PC-3 (cell line): ENCODE measurements at regions not wholly inside any gene's neighbourhood (a gene's known extent, or its start where the extent isn't known, plus 50 kb on each side); places are given as distances from the start of the nearest gene placed in this dataset.

ENCODE experiments used
- ATAC-seq: fragments of 200-7000 bp; cut with Tn5 transposase; 2 replicates; pipeline ENCODE4 v1.9.1; 2020; ENCODE audit warnings: mild to moderate bottlenecking, moderate library complexity
- BruUV-seq: library from RNA; stranded (reverse); fragments of 400-500 nt; replicated peaks from 2 replicates; lab custom pipeline; 2021; lab: Mats Ljungman, UMichigan
- CTCF ChIA-PET: fragments of 300-600 bp; sonication (Branson Sonifier 250); formaldehyde crosslinking; loops from one replicate; lab custom pipeline; 2022; ENCODE audit warnings: antibody characterized with exemption; lab: Charles Lee
- POLR2A ChIA-PET: fragments of 300-600 bp; sonication (Branson Sonifier 250); formaldehyde crosslinking; loops from one replicate; lab custom pipeline; 2022; ENCODE audit warnings: antibody characterized with exemption; ENCODE audit not compliant: unreplicated experiment; lab: Charles Lee
- DNase-seq: peaks from one replicate; pipeline ENCODE4 v3.0.0-alpha.2; 2015
- H2AFZ ChIP-seq: fragments of 300-600 bp; sonication (generic); 2 replicates; pipeline ENCODE4 v1.6.0; 2016; ENCODE audit warnings: antibody characterized with exemption, low read length
- H3F3A ChIP-seq: fragments of 300-600 bp; sonication (generic); one replicate; pipeline ENCODE4 v1.6.0; 2017; ENCODE audit warnings: antibody characterized with exemption, low read length, control low read depth, mild to moderate bottlenecking; ENCODE audit not compliant: unreplicated experiment
- H3K27ac ChIP-seq: fragments of 300-600 bp; sonication (generic); 2 replicates; pipeline ENCODE4 v1.5.1; 2016; ENCODE audit warnings: mild to moderate bottlenecking, low read length
- H3K27me3 ChIP-seq: fragments of 300-600 bp; sonication (generic); 2 replicates; pipeline ENCODE4 v1.6.1; 2016; ENCODE audit warnings: low read length, mixed read lengths
- H3K36me3 ChIP-seq: fragments of 300-600 bp; sonication (generic); 2 replicates; pipeline ENCODE4 v1.6.1; 2016; ENCODE audit warnings: low read depth, mixed run types, low read length, mixed read lengths
- H3K4me1 ChIP-seq: fragments of 300-600 bp; sonication (generic); 2 replicates; pipeline ENCODE4 v1.5.1; 2016; ENCODE audit warnings: low read length; ENCODE audit not compliant: insufficient read depth
- H3K4me2 ChIP-seq: fragments of 300-600 bp; sonication (generic); 2 replicates; pipeline ENCODE4 v1.6.0; 2016; ENCODE audit warnings: low read length
- H3K4me3 ChIP-seq: fragments of 300-600 bp; sonication (generic); 2 replicates; pipeline ENCODE4 v1.5.1; 2016; ENCODE audit warnings: mild to moderate bottlenecking, low read length, mixed read lengths
- H3K79me2 ChIP-seq: fragments of 300-600 bp; sonication (generic); 2 replicates; pipeline ENCODE4 v1.6.1; 2017; ENCODE audit warnings: low read length, mixed read lengths
- H3K9ac ChIP-seq: fragments of 300-600 bp; sonication (generic); 2 replicates; pipeline ENCODE4 v1.6.0; 2016; ENCODE audit warnings: mild to moderate bottlenecking, low read length
- H3K9me2 ChIP-seq: fragments of 300-600 bp; sonication (generic); replicated peaks from 2 replicates; pipeline ENCODE4 v1.6.1; 2016; ENCODE audit warnings: mixed run types, low read length, mixed read lengths
- H3K9me3 ChIP-seq: fragments of 300-600 bp; sonication (generic); 2 replicates; pipeline ENCODE4 v1.6.1; 2016; ENCODE audit warnings: low read length, mixed read lengths
- H4K20me1 ChIP-seq: fragments of 300-600 bp; sonication (generic); 2 replicates; pipeline ENCODE4 v1.6.1; 2016; ENCODE audit warnings: low read length, mixed read lengths
- CTCF ChIP-seq: fragments of 300-600 bp; sonication (generic); conservative IDR thresholded peaks from 2 replicates; pipeline ENCODE4 v1.5.1; 2017; ENCODE audit warnings: antibody characterized with exemption, low read depth, mild to moderate bottlenecking, low read length
- EZH2 ChIP-seq: fragments of 300-600 bp; sonication (generic); IDR thresholded peaks from one replicate; pipeline ENCODE4 v1.6.1; 2017; ENCODE audit warnings: antibody characterized with exemption, mild to moderate bottlenecking, low read length; ENCODE audit not compliant: unreplicated experiment
- EZH2phosphoT487 ChIP-seq: fragments of 300-600 bp; sonication (generic); IDR thresholded peaks from 2 replicates; pipeline ENCODE4 v1.6.1; 2018; ENCODE audit warnings: mild to moderate bottlenecking, antibody characterized with exemption, low read length, borderline replicate concordance
- intact Hi-C: fragments of 100-400 bp; cut with micrococcal nuclease; formaldehyde crosslinking; loops from 2 replicates; pipeline ENCODE4 v1.9.0; 2023

GRCh38 chr3:78410077-78410476, 1357.7 kb downstream of the ROBO1 start:
- CTCF ChIA-PET, result no interaction called here
- Histone ChIP-seq H3K27ac (no peak overlapping the region), H3K36me3 (no peaks in the 10 kb centered on the region), H3K4me1 (no peaks in the 10 kb centered on the region), H3K4me3 (no peak overlapping the region), H2AFZ (no peak overlapping the region), H4K20me1 (no peaks in the 10 kb centered on the region), H3K4me2 (no peak overlapping the region), H3K9ac (no peak overlapping the region), H3K27me3 (peaks cover 23% of the 10 kb centered on the region), H3K9me2 (no peaks in the 10 kb centered on the region), H3F3A (no peaks in the 10 kb centered on the region), H3K9me3 (no peaks in the 10 kb centered on the region), H3K79me2 (no peaks in the 10 kb centered on the region)
- no peak for DNase-seq
- ATAC-seq, result no peak
- POLR2A ChIA-PET, result no interaction called here
- intact Hi-C loops, result no loop called here
- no TSS peak for BruUV-seq
- no peak for TF ChIP-seq EZH2
- TF ChIP-seq EZH2phosphoT487, result no peak
- TF ChIP-seq CTCF, result no peak

- DNase-seq (no peak), ATAC-seq (no peak)
- Histone ChIP-seq H3K9me3 (no peaks in the 10 kb centered on the region), H3F3A (no peaks in the 10 kb centered on the region), H3K9me2 (no peaks in the 10 kb centered on the region), H3K4me2 (no peak overlapping the region), H3K9ac (no peak overlapping the region), H3K27me3 (peaks cover 18% of the 10 kb centered on the region), H2AFZ (no peak overlapping the region), H3K4me3 (no peak overlapping the region), H3K79me2 (no peaks in the 10 kb centered on the region), H3K36me3 (no peaks in the 10 kb centered on the region), H4K20me1 (no peaks in the 10 kb centered on the region), H3K4me1 (no peaks in the 10 kb centered on the region), H3K27ac (no peak overlapping the region)
- ChIA-PET CTCF (no interaction called here), POLR2A (interaction anchor here (0.5 kb wide), 1 partner anchor 72 kb away, joined by 4 read pairs; no protein-coding TSS in a partner anchor)
- no peak for TF ChIP-seq CTCF
- TF ChIP-seq EZH2, result no peak
- intact Hi-C loops, result no loop called here
- no TSS peak for BruUV-seq
These were observed 1353.5 kb downstream of the ROBO1 start for GRCh38 chr3:78414261-78414660.

GRCh38 chr3:78420611-78421010, 1347.2 kb downstream of the ROBO1 start:
- CTCF ChIA-PET, result no interaction called here
- Histone ChIP-seq H3K79me2 (no peaks in the 10 kb centered on the region), H3K9me2 (no peaks in the 10 kb centered on the region), H3K4me2 (no peak overlapping the region), H4K20me1 (no peaks in the 10 kb centered on the region), H3F3A (no peaks in the 10 kb centered on the region), H3K36me3 (no peaks in the 10 kb centered on the region), H3K4me1 (no peaks in the 10 kb centered on the region), H3K27ac (no peak overlapping the region), H3K4me3 (no peak overlapping the region), H3K9ac (no peak overlapping the region), H3K27me3 (0 out of 2 replicates have a peak, but pooled peaks cover 2% of the 10 kb centered on the region), H3K9me3 (no peaks in the 10 kb centered on the region), H2AFZ (no peak overlapping the region)
- DNase-seq (no peak), ATAC-seq (peak; percentile 33; the same call in 1 of the 2 replicates)
- no TSS peak for BruUV-seq
- POLR2A ChIA-PET, result no interaction called here
- intact Hi-C loops, result no loop called here
- TF ChIP-seq CTCF, result no peak
- no peak for TF ChIP-seq EZH2phosphoT487
- no peak for TF ChIP-seq EZH2
